Transverse colon (tissue), 4 donors: ENCODE measurements at regions not wholly inside any gene's neighbourhood (a gene's known extent, or its start where the extent isn't known, plus 50 kb on each side); places are given as distances from the start of the nearest gene placed in this dataset.

Experiments used
- CTCF ChIP-seq, 5 experiments: fragments of 200-600 bp in 3 of 5; fragments of 450-650 bp in 2 of 5; sonication (generic) in 3 of 5; IDR thresholded peaks; 1 replicate in 2 of 5; 2 replicates in 3 of 5; pipeline ENCODE4 v1.5.1; 2016 to 2017; ENCODE audit warnings: antibody characterized with exemption in 5 of 5, inconsistent platforms in 3 of 5, mild to moderate bottlenecking in 2 of 5, moderate library complexity in 1 of 5
- EP300 ChIP-seq: sonication (generic); formaldehyde crosslinking; IDR thresholded peaks from one replicate; pipeline ENCODE4 v1.6.1; 2017; ENCODE audit warnings: antibody characterized with exemption, low read depth
- POLR2A ChIP-seq: fragments of 450-650 bp; IDR thresholded peaks from one replicate; pipeline ENCODE4 v1.6.1; 2016; ENCODE audit warnings: antibody characterized with exemption, mild to moderate bottlenecking, moderate library complexity
- POLR2AphosphoS5 ChIP-seq, 3 donors: sonication (generic); formaldehyde crosslinking; IDR thresholded peaks; one replicate each; pipeline ENCODE4 v1.6.1; 2016; ENCODE audit warnings: antibody characterized with exemption in 3 of 3

DNA sequence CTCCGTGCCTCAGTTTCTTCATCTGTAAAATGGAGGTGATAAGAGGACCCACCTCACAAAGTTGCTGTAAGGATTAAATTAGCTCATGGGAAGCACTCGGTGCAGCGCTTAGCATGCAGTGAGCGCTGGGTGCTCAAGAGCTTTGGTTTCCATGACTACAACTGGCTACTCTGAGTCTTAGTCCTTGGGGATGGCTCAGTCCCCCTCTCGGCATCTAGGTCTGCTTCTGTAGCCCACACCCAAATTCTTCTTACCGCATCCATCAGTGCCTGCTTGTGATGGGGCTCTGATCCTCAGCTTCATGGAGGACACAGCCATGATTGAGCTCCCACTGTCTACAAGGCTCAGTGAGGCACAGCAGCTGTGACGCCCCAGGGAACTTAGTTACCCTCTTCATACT, 159.0 kb downstream of the ACTL8 start:
- no peak for TF ChIP-seq CTCF (IDR thresholded peaks at IDR 0.05)
- TF ChIP-seq POLR2A = no peak
- no peak for TF ChIP-seq POLR2AphosphoS5 (IDR thresholded peaks at IDR 0.05)
- no peak for TF ChIP-seq EP300
